ENCODE measurements at regions not wholly inside any gene's neighbourhood (a gene's known extent, or its start where the extent isn't known, plus 50 kb on each side); places are given as distances from the start of the nearest gene placed in this dataset.
"Not testable (repeated sequence)": the region's sequence is repeated elsewhere in the genome, so short reads cannot be mapped to it uniquely, and the experiment has no call there.

GRCh38 chr6:120282005-120282404, 932.4 kb upstream of the MAN1A1 start:
- H3K36me3 Mint-ChIP-seq (ENCODE audit: low read depth), result no peaks in the 10 kb centered on the region
- H3K4me3 Mint-ChIP-seq, result no peak overlapping the region
- ChIA-PET CTCF (no interaction called here), POLR2A (no interaction called here)
- H3K27me3 Mint-ChIP-seq (ENCODE audit: low read depth), result no peaks in the 10 kb centered on the region
- no peaks in the 10 kb centered on the region for H3K9me3 Mint-ChIP-seq (ENCODE audit: insufficient read depth)
- no peaks in the 10 kb centered on the region for H3K4me1 Mint-ChIP-seq (ENCODE audit: low read depth)
- no peak for ATAC-seq
- no peak overlapping the region for H3K27ac Mint-ChIP-seq
- DNase-seq, result no peak

DNA sequence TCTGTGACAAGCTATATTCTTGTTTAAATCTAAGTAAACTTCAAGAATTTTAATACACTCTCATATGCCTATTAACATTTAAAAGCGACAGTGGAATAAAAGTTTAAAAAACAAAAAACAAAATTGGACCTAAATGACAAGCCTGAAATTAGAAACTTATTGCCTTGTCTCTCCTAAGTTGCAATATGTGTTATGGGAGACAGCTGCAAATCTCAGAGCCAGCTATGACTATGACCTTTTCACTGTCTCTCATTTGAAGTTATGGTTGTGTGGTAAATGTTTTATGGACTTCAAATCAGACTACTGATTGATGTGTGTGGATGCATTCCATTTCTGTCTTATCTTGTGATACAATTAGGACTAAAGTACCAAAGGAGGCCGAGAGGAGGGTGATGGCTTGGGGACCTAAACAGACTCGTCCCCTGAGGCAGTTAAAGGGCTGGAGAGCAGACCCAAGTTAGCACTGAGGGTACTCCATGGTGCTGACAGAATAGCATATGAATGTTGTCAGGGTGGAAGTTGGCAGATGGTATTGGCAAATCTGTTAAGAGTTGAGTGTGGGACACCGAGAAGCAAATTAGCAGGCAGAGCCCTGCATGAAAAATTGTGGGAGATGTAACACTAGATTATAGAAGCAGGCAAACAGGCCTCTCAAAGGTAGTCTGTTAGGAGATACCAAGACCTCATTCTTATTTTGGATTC, 930.1 kb upstream of the MAN1A1 start:
- Mint-ChIP-seq H3K27me3 (ENCODE audit: low read depth) (no peaks in the 10 kb centered on the region), H3K36me3 (ENCODE audit: low read depth) (no peaks in the 10 kb centered on the region), H3K4me1 (ENCODE audit: low read depth) (no peaks in the 10 kb centered on the region), H3K27ac (no peak overlapping the region), H3K9me3 (ENCODE audit: insufficient read depth) (no peaks in the 10 kb centered on the region), H3K4me3 (no peak overlapping the region)
- no peak for DNase-seq
- ChIA-PET POLR2A (no interaction called here), CTCF (no interaction called here)
- no peak for ATAC-seq

- H3K9me3 Mint-ChIP-seq (ENCODE audit: insufficient read depth), result no peaks in the 10 kb centered on the region
- H3K4me3 Mint-ChIP-seq, result no peak overlapping the region
- no peaks in the 10 kb centered on the region for H3K27me3 Mint-ChIP-seq (ENCODE audit: low read depth)
- POLR2A ChIA-PET, result no interaction called here
- CTCF ChIA-PET, result no interaction called here
- ATAC-seq (no peak), DNase-seq (no peak)
- H3K4me1 Mint-ChIP-seq (ENCODE audit: low read depth), result no peaks in the 10 kb centered on the region
- H3K27ac Mint-ChIP-seq, result no peak overlapping the region
- H3K36me3 Mint-ChIP-seq (ENCODE audit: low read depth), result no peaks in the 10 kb centered on the region
These were observed 929.3 kb upstream of the MAN1A1 start for GRCh38 chr6:120278689-120279396.

DNA sequence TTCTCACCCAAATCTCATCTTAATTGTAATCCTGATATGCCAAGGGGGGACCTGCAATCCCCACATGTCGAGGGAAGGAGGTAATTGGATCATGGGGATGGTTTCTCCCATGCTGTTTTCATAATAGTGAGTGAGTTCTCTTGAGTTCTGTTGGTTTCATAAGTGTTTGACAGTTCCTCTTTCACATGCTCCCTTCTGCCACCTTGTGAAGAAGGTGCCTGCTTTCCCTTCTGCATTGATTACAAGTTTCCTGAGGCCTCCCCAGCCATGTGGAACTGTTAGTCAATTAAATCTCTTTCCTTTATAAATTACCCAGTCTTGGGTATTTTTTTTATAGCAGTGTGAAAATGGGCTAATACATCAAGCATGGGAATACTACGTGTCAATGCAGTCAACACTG, 925.0 kb upstream of the MAN1A1 start:
- CTCF ChIA-PET, result no interaction called here
- Mint-ChIP-seq H3K4me1 (ENCODE audit: low read depth) (no peaks in the 10 kb centered on the region), H3K9me3 (ENCODE audit: insufficient read depth) (peaks cover 8% of the 10 kb centered on the region), H3K27me3 (ENCODE audit: low read depth) (no peaks in the 10 kb centered on the region), H3K36me3 (ENCODE audit: low read depth) (no peaks in the 10 kb centered on the region), H3K27ac (no peak overlapping the region), H3K4me3 (no peak overlapping the region)
- DNase-seq (no peak), ATAC-seq (no peak)
- POLR2A ChIA-PET, result no interaction called here

DNA sequence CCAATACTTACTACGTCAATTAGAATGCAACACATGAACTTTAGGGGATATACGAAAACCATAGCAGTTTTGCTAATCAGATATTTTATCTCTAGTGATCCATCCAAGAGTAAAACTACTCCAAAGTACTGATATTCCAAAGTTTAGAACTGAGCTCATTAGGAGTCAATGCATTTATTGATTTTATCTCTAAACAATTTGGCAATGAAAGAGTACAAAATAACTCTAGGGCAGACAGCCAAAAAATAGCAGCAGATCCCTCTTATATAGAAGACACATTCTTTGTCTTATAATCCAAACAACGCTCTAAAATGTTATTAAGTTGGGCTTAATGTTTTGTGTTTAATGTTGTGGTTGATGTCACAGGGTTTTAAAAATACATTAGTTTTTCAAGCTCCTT, 923.9 kb upstream of the MAN1A1 start:
- CTCF ChIA-PET, result no interaction called here
- POLR2A ChIA-PET, result no interaction called here
- Mint-ChIP-seq H3K9me3 (ENCODE audit: insufficient read depth) (peaks cover 8% of the 10 kb centered on the region), H3K36me3 (ENCODE audit: low read depth) (no peaks in the 10 kb centered on the region), H3K4me1 (ENCODE audit: low read depth) (no peaks in the 10 kb centered on the region), H3K27me3 (ENCODE audit: low read depth) (no peaks in the 10 kb centered on the region), H3K4me3 (no peak overlapping the region), H3K27ac (no peak overlapping the region)
- ATAC-seq (no peak), DNase-seq (no peak)

GRCh38 chr6:120272038-120272437, 922.5 kb upstream of the MAN1A1 start:
- no peak overlapping the region for H3K4me3 Mint-ChIP-seq
- no peaks in the 10 kb centered on the region for H3K4me1 Mint-ChIP-seq (ENCODE audit: low read depth)
- ChIA-PET POLR2A (no interaction called here), CTCF (no interaction called here)
- H3K27ac Mint-ChIP-seq, result no peak overlapping the region
- H3K27me3 Mint-ChIP-seq (ENCODE audit: low read depth), result no peaks in the 10 kb centered on the region
- H3K9me3 Mint-ChIP-seq (ENCODE audit: insufficient read depth), result peaks cover 8% of the 10 kb centered on the region
- DNase-seq (no peak), ATAC-seq (no peak)
- H3K36me3 Mint-ChIP-seq (ENCODE audit: low read depth), result no peaks in the 10 kb centered on the region

- POLR2A ChIA-PET; ATAC-seq; CTCF ChIA-PET; H3K4me3 Mint-ChIP-seq; H3K9me3 Mint-ChIP-seq (ENCODE audit: insufficient read depth); H3K27me3 Mint-ChIP-seq (ENCODE audit: low read depth); DNase-seq; H3K27ac Mint-ChIP-seq; H3K4me1 Mint-ChIP-seq (ENCODE audit: low read depth); H3K36me3 Mint-ChIP-seq (ENCODE audit: low read depth): not testable (repeated sequence)
These were observed 918.7 kb upstream of the MAN1A1 start for GRCh38 chr6:120268256-120268655.

GRCh38 chr6:120262354-120262753, 912.8 kb upstream of the MAN1A1 start:
- ATAC-seq, result no peak
- ChIA-PET CTCF (no interaction called here), POLR2A (no interaction called here)
- Mint-ChIP-seq H3K4me3 (no peak overlapping the region), H3K9me3 (ENCODE audit: insufficient read depth) (peaks cover 3% of the 10 kb centered on the region), H3K27ac (no peak overlapping the region), H3K27me3 (ENCODE audit: low read depth) (no peaks in the 10 kb centered on the region), H3K36me3 (ENCODE audit: low read depth) (no peaks in the 10 kb centered on the region), H3K4me1 (ENCODE audit: low read depth) (no peaks in the 10 kb centered on the region)
- DNase-seq, result no peak

GRCh38 chr6:120260636-120261035, 911.1 kb upstream of the MAN1A1 start:
- Mint-ChIP-seq H3K36me3 (ENCODE audit: low read depth) (no peaks in the 10 kb centered on the region), H3K4me3 (no peak overlapping the region), H3K4me1 (ENCODE audit: low read depth) (no peaks in the 10 kb centered on the region), H3K27me3 (ENCODE audit: low read depth) (no peaks in the 10 kb centered on the region), H3K27ac (no peak overlapping the region), H3K9me3 (ENCODE audit: insufficient read depth) (peaks cover 3% of the 10 kb centered on the region)
- DNase-seq (no peak), ATAC-seq (no peak)
- ChIA-PET POLR2A (no interaction called here), CTCF (no interaction called here)

DNA sequence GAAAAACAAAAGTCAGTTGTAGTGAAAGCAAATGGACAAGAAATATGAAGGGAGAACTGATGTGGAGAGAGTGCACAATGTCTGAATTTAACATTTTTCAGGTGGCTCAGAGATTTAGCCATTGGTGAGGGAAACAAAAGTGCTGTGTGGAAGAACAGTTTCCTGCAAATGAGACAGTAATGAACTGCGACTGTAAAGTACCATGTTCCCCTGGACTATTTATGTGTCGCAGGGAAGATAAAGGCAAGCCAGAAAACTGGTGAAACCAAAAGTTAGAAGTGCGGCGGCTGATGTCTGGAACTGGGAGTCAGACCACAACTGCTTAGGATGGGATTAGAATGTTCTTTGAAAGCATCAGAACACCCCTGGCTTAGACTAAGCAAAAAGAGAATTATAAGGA, 905.1 kb upstream of the MAN1A1 start:
- POLR2A ChIA-PET, result no interaction called here
- Mint-ChIP-seq H3K9me3 (ENCODE audit: insufficient read depth) (peaks cover 6% of the 10 kb centered on the region), H3K36me3 (ENCODE audit: low read depth) (no peaks in the 10 kb centered on the region), H3K27ac (no peak overlapping the region), H3K27me3 (ENCODE audit: low read depth) (no peaks in the 10 kb centered on the region), H3K4me3 (no peak overlapping the region), H3K4me1 (ENCODE audit: low read depth) (no peaks in the 10 kb centered on the region)
- CTCF ChIA-PET, result no interaction called here
- DNase-seq (no peak), ATAC-seq (no peak)

- Mint-ChIP-seq H3K36me3 (ENCODE audit: low read depth) (no peaks in the 10 kb centered on the region), H3K27ac (no peak overlapping the region), H3K27me3 (ENCODE audit: low read depth) (no peaks in the 10 kb centered on the region), H3K4me3 (no peak overlapping the region), H3K9me3 (ENCODE audit: insufficient read depth) (peaks cover 2% of the 10 kb centered on the region), H3K4me1 (ENCODE audit: low read depth) (no peaks in the 10 kb centered on the region)
- DNase-seq, result no peak
- ChIA-PET CTCF (no interaction called here), POLR2A (no interaction called here)
- ATAC-seq, result no peak
These were observed 898.9 kb upstream of the MAN1A1 start for GRCh38 chr6:120248451-120248850.

DNA sequence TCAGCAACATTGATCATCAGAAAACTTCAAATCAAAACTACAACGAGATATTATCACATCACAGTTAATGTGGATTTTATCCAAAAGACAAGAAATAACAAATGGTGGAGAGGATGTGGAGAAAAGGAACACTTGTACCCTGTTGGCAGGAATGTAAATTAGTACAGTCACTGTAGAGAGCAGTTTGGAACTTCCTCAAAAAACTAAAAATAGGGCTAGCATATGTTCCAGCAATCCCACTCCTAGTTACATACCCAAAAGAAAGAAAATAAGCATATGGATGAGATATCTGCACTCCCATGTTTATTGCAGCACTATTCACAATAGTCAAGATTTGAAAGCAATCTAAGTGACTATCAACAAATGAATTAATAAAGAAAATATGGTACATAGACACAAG, 887.7 kb upstream of the MAN1A1 start:
- no peak overlapping the region for H3K4me3 Mint-ChIP-seq
- no peak for DNase-seq
- H3K9me3 Mint-ChIP-seq (ENCODE audit: insufficient read depth), result peaks cover 8% of the 10 kb centered on the region
- no peak for ATAC-seq
- H3K27me3 Mint-ChIP-seq (ENCODE audit: low read depth), result no peaks in the 10 kb centered on the region
- H3K27ac Mint-ChIP-seq, result no peak overlapping the region
- H3K36me3 Mint-ChIP-seq (ENCODE audit: low read depth), result no peaks in the 10 kb centered on the region
- ChIA-PET CTCF (no interaction called here), POLR2A (no interaction called here)
- no peaks in the 10 kb centered on the region for H3K4me1 Mint-ChIP-seq (ENCODE audit: low read depth)

GRCh38 chr6:120230008-120230407, 880.4 kb upstream of the MAN1A1 start:
- Mint-ChIP-seq H3K36me3 (ENCODE audit: low read depth) (no peaks in the 10 kb centered on the region), H3K4me1 (ENCODE audit: low read depth) (no peaks in the 10 kb centered on the region), H3K4me3 (no peak overlapping the region), H3K9me3 (ENCODE audit: insufficient read depth) (no peaks in the 10 kb centered on the region), H3K27me3 (ENCODE audit: low read depth) (no peaks in the 10 kb centered on the region), H3K27ac (no peak overlapping the region)
- ChIA-PET POLR2A (no interaction called here), CTCF (no interaction called here)
- DNase-seq (no peak), ATAC-seq (no peak)
